ENCODE measurements at regions not wholly inside any gene's neighbourhood (a gene's known extent, or its start where the extent isn't known, plus 50 kb on each side); places are given as distances from the start of the nearest gene placed in this dataset.
"Not testable (repeated sequence)": the region's sequence is repeated elsewhere in the genome, so short reads cannot be mapped to it uniquely, and the experiment has no call there.

- H3K4me1 ChIP-seq (ENCODE audit: control insufficient read depth, insufficient read depth, low read length) = no peaks in the 10 kb centered on the region
- H3K27me3 ChIP-seq (ENCODE audit: control insufficient read depth, insufficient read depth, low read length) = no peaks in the 10 kb centered on the region
- no peak overlapping the region for H3K27ac ChIP-seq (ENCODE audit: low read depth, low read length)
- no peak overlapping the region for H3K9ac ChIP-seq (ENCODE audit: low read length)
- no peak overlapping the region for H3K4me3 ChIP-seq (ENCODE audit: low read length)
- H3K36me3 ChIP-seq (ENCODE audit: control insufficient read depth, insufficient read depth, low read length) = no peaks in the 10 kb centered on the region
These were observed 96.0 kb upstream of the PHF24 start for GRCh38 chr9:34862043-34862442.

GRCh38 chr9:34855016-34855415, 103.1 kb upstream of the PHF24 start:
- not testable (repeated sequence) for H3K9ac ChIP-seq (ENCODE audit: low read length); H3K4me3 ChIP-seq (ENCODE audit: low read length); H3K36me3 ChIP-seq (ENCODE audit: control insufficient read depth, insufficient read depth, low read length); H3K27me3 ChIP-seq (ENCODE audit: control insufficient read depth, insufficient read depth, low read length); H3K27ac ChIP-seq (ENCODE audit: low read depth, low read length); H3K4me1 ChIP-seq (ENCODE audit: control insufficient read depth, insufficient read depth, low read length)

GRCh38 chr9:34830068-34830467, 120.1 kb upstream of the CCL21 start:
- H3K27ac ChIP-seq (ENCODE audit: low read depth, low read length) = no peak overlapping the region
- no peak overlapping the region for H3K4me3 ChIP-seq (ENCODE audit: low read length)
- H3K9ac ChIP-seq (ENCODE audit: low read length) = no peak overlapping the region
- H3K36me3 ChIP-seq (ENCODE audit: control insufficient read depth, insufficient read depth, low read length) = no peaks in the 10 kb centered on the region
- no peaks in the 10 kb centered on the region for H3K4me1 ChIP-seq (ENCODE audit: control insufficient read depth, insufficient read depth, low read length)
- no peaks in the 10 kb centered on the region for H3K27me3 ChIP-seq (ENCODE audit: control insufficient read depth, insufficient read depth, low read length)

- H3K9ac ChIP-seq (ENCODE audit: low read length) = no peak overlapping the region
- no peaks in the 10 kb centered on the region for H3K36me3 ChIP-seq (ENCODE audit: control insufficient read depth, insufficient read depth, low read length)
- no peaks in the 10 kb centered on the region for H3K27me3 ChIP-seq (ENCODE audit: control insufficient read depth, insufficient read depth, low read length)
- no peaks in the 10 kb centered on the region for H3K4me1 ChIP-seq (ENCODE audit: control insufficient read depth, insufficient read depth, low read length)
- H3K4me3 ChIP-seq (ENCODE audit: low read length) = no peak overlapping the region
- H3K27ac ChIP-seq (ENCODE audit: low read depth, low read length) = no peak overlapping the region
These were observed 117.1 kb upstream of the CCL21 start for GRCh38 chr9:34826999-34827538.

- no peak overlapping the region for H3K27ac ChIP-seq (ENCODE audit: low read depth, low read length)
- no peaks in the 10 kb centered on the region for H3K4me1 ChIP-seq (ENCODE audit: control insufficient read depth, insufficient read depth, low read length)
- H3K27me3 ChIP-seq (ENCODE audit: control insufficient read depth, insufficient read depth, low read length) = no peaks in the 10 kb centered on the region
- H3K9ac ChIP-seq (ENCODE audit: low read length) = no peak overlapping the region
- no peak overlapping the region for H3K4me3 ChIP-seq (ENCODE audit: low read length)
- no peaks in the 10 kb centered on the region for H3K36me3 ChIP-seq (ENCODE audit: control insufficient read depth, insufficient read depth, low read length)
These were observed 115.8 kb upstream of the CCL21 start for GRCh38 chr9:34825775-34826174.

GRCh38 chr9:34823778-34824177, 113.8 kb upstream of the CCL21 start:
- no peaks in the 10 kb centered on the region for H3K27me3 ChIP-seq (ENCODE audit: control insufficient read depth, insufficient read depth, low read length)
- no peak overlapping the region for H3K4me3 ChIP-seq (ENCODE audit: low read length)
- H3K4me1 ChIP-seq (ENCODE audit: control insufficient read depth, insufficient read depth, low read length) = no peaks in the 10 kb centered on the region
- no peak overlapping the region for H3K9ac ChIP-seq (ENCODE audit: low read length)
- H3K27ac ChIP-seq (ENCODE audit: low read depth, low read length) = no peak overlapping the region
- H3K36me3 ChIP-seq (ENCODE audit: control insufficient read depth, insufficient read depth, low read length) = no peaks in the 10 kb centered on the region

GRCh38 chr9:34810187-34810524, 100.2 kb upstream of the CCL21 start:
- Histone ChIP-seq H3K27me3 (ENCODE audit: control insufficient read depth, insufficient read depth, low read length) (no peaks in the 10 kb centered on the region), H3K9ac (ENCODE audit: low read length) (no peak overlapping the region), H3K27ac (ENCODE audit: low read depth, low read length) (no peak overlapping the region), H3K4me1 (ENCODE audit: control insufficient read depth, insufficient read depth, low read length) (no peaks in the 10 kb centered on the region), H3K36me3 (ENCODE audit: control insufficient read depth, insufficient read depth, low read length) (no peaks in the 10 kb centered on the region), H3K4me3 (ENCODE audit: low read length) (no peak overlapping the region)

- H3K9ac ChIP-seq (ENCODE audit: low read length) = no peak overlapping the region
- no peaks in the 10 kb centered on the region for H3K4me1 ChIP-seq (ENCODE audit: control insufficient read depth, insufficient read depth, low read length)
- H3K27ac ChIP-seq (ENCODE audit: low read depth, low read length) = no peak overlapping the region
- peak overlapping the region; percentile 34 for H3K4me3 ChIP-seq (ENCODE audit: low read length)
- H3K36me3 ChIP-seq (ENCODE audit: control insufficient read depth, insufficient read depth, low read length) = no peaks in the 10 kb centered on the region
- H3K27me3 ChIP-seq (ENCODE audit: control insufficient read depth, insufficient read depth, low read length) = no peaks in the 10 kb centered on the region
These were observed 99.7 kb upstream of the CCL21 start for GRCh38 chr9:34809504-34810186.

- Histone ChIP-seq H3K36me3 (ENCODE audit: control insufficient read depth, insufficient read depth, low read length) (no peaks in the 10 kb centered on the region), H3K27me3 (ENCODE audit: control insufficient read depth, insufficient read depth, low read length) (no peaks in the 10 kb centered on the region), H3K4me3 (ENCODE audit: low read length) (no peak overlapping the region), H3K4me1 (ENCODE audit: control insufficient read depth, insufficient read depth, low read length) (no peaks in the 10 kb centered on the region), H3K27ac (ENCODE audit: low read depth, low read length) (no peak overlapping the region), H3K9ac (ENCODE audit: low read length) (no peak overlapping the region)
These were observed 93.0 kb upstream of the CCL21 start for GRCh38 chr9:34802916-34803315.

GRCh38 chr9:34797367-34797766, 87.4 kb upstream of the CCL21 start:
- no peaks in the 10 kb centered on the region for H3K27me3 ChIP-seq (ENCODE audit: control insufficient read depth, insufficient read depth, low read length)
- no peak overlapping the region for H3K27ac ChIP-seq (ENCODE audit: low read depth, low read length)
- no peaks in the 10 kb centered on the region for H3K4me1 ChIP-seq (ENCODE audit: control insufficient read depth, insufficient read depth, low read length)
- no peak overlapping the region for H3K9ac ChIP-seq (ENCODE audit: low read length)
- no peak overlapping the region for H3K4me3 ChIP-seq (ENCODE audit: low read length)
- no peaks in the 10 kb centered on the region for H3K36me3 ChIP-seq (ENCODE audit: control insufficient read depth, insufficient read depth, low read length)

- no peaks in the 10 kb centered on the region for H3K27me3 ChIP-seq (ENCODE audit: control insufficient read depth, insufficient read depth, low read length)
- no peaks in the 10 kb centered on the region for H3K4me1 ChIP-seq (ENCODE audit: control insufficient read depth, insufficient read depth, low read length)
- no peak overlapping the region for H3K4me3 ChIP-seq (ENCODE audit: low read length)
- no peak overlapping the region for H3K9ac ChIP-seq (ENCODE audit: low read length)
- H3K27ac ChIP-seq (ENCODE audit: low read depth, low read length) = no peak overlapping the region
- no peaks in the 10 kb centered on the region for H3K36me3 ChIP-seq (ENCODE audit: control insufficient read depth, insufficient read depth, low read length)
These were observed 87.0 kb upstream of the CCL21 start for GRCh38 chr9:34796924-34797323.

GRCh38 chr9:34793428-34793827, 83.5 kb upstream of the CCL21 start:
- Histone ChIP-seq H3K27me3 (ENCODE audit: control insufficient read depth, insufficient read depth, low read length) (no peaks in the 10 kb centered on the region), H3K36me3 (ENCODE audit: control insufficient read depth, insufficient read depth, low read length) (no peaks in the 10 kb centered on the region), H3K4me3 (ENCODE audit: low read length) (no peak overlapping the region), H3K4me1 (ENCODE audit: control insufficient read depth, insufficient read depth, low read length) (no peaks in the 10 kb centered on the region), H3K9ac (ENCODE audit: low read length) (no peak overlapping the region), H3K27ac (ENCODE audit: low read depth, low read length) (no peak overlapping the region)

- Histone ChIP-seq H3K4me3 (ENCODE audit: low read length) (no peak overlapping the region), H3K36me3 (ENCODE audit: control insufficient read depth, insufficient read depth, low read length) (no peaks in the 10 kb centered on the region), H3K27me3 (ENCODE audit: control insufficient read depth, insufficient read depth, low read length) (no peaks in the 10 kb centered on the region), H3K27ac (ENCODE audit: low read depth, low read length) (no peak overlapping the region), H3K4me1 (ENCODE audit: control insufficient read depth, insufficient read depth, low read length) (no peaks in the 10 kb centered on the region), H3K9ac (ENCODE audit: low read length) (no peak overlapping the region)
These were observed 74.1 kb upstream of the CCL21 start for GRCh38 chr9:34783951-34784487.

Measured in rectal smooth muscle tissue (tissue), 1 donor.